22Rv1 (cell line): ENCODE measurements at regions not wholly inside any gene's neighbourhood (a gene's known extent, or its start where the extent isn't known, plus 50 kb on each side); places are given as distances from the start of the nearest gene placed in this dataset.

Source experiments
- H3K27ac ChIP-seq: fragments of 450-650 bp; 2 replicates; pipeline ENCODE4 v1.5.1; 2017
- CTCF ChIP-seq: fragments of 450-650 bp; IDR thresholded peaks from 2 replicates; pipeline ENCODE4 v1.5.1; 2017; ENCODE audit warnings: mild to moderate bottlenecking
- ZFX ChIP-seq: fragments of 450-650 bp; IDR thresholded peaks from 2 replicates; pipeline ENCODE4 v1.6.1; 2017; ENCODE audit warnings: antibody characterized with exemption, borderline replicate concordance

- no peak for TF ChIP-seq ZFX
- TF ChIP-seq CTCF: no peak
- H3K27ac ChIP-seq: no peak overlapping the region
Measured at GRCh38 chr7:47714669-47715607, 133.0 kb upstream of the TNS3 start.

GRCh38 chr7:47713595-47713994, 131.7 kb upstream of the TNS3 start:
- TF ChIP-seq ZFX (no peak), CTCF (no peak)
- no peak overlapping the region for H3K27ac ChIP-seq

- no peak overlapping the region for H3K27ac ChIP-seq
- TF ChIP-seq ZFX: no peak
- no peak for TF ChIP-seq CTCF
Measured at GRCh38 chr7:47712416-47712815, 130.5 kb upstream of the TNS3 start.

GRCh38 chr7:47711776-47712175, 129.9 kb upstream of the TNS3 start:
- TF ChIP-seq CTCF: no peak
- no peak for TF ChIP-seq ZFX
- H3K27ac ChIP-seq: no peak overlapping the region

- H3K27ac ChIP-seq: no peak overlapping the region
- no peak for TF ChIP-seq ZFX
- TF ChIP-seq CTCF: no peak
Measured at GRCh38 chr7:47710201-47710935, 128.5 kb upstream of the TNS3 start.

- no peak overlapping the region for H3K27ac ChIP-seq
- TF ChIP-seq CTCF: no peak
- no peak for TF ChIP-seq ZFX
Measured at GRCh38 chr7:47709451-47709850, 127.5 kb upstream of the TNS3 start.

GRCh38 chr7:47709051-47709450, 127.1 kb upstream of the TNS3 start:
- no peak overlapping the region for H3K27ac ChIP-seq
- no peak for TF ChIP-seq ZFX
